ENCODE measurements at regions not wholly inside any gene's neighbourhood (a gene's known extent, or its start where the extent isn't known, plus 50 kb on each side); places are given as distances from the start of the nearest gene placed in this dataset.
A peak's percentile ranks its signal among the peaks of the same experiment; 100 is the strongest.

DNA sequence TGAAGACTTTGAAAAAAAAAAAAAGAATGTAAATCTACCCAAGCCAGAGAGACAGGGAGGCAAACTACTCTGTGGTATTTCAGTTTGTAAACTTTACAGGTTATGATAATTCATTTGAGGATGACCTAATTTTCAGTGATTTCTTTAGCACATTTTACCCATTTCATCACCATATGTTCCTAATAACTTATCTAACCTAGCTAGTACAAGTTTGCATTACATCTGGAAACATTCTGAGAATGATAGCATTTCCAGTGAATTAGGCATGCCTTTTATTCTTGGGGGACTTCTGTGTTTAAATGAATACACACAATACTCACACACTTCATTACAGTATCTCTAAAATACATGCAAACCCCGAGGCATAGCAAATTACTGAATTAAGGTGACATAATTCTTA lies 1055.5 kb downstream of the PCDH18 start:
- no peak for DNase-seq

DNA sequence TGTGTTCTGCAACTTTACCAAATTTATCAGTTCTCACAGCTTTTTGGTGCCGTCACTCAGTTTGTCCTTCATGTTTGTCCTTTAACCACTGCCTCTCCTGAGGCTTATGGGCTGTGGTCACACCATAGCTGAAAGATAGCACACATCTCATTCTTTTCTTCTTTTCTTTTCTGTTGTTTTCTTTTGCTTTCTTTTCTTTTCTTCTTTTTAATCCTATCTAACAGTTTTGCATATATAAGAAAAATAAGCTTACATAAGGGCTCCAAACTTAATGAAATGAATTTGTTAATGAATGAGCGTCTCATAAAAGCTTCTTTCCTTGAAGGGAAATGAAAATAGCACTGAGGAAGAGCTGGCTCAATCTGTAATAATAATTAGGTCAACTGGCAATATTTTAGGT lies 1061.2 kb downstream of the PCDH18 start:
- peak; percentile 33 for DNase-seq

DNA sequence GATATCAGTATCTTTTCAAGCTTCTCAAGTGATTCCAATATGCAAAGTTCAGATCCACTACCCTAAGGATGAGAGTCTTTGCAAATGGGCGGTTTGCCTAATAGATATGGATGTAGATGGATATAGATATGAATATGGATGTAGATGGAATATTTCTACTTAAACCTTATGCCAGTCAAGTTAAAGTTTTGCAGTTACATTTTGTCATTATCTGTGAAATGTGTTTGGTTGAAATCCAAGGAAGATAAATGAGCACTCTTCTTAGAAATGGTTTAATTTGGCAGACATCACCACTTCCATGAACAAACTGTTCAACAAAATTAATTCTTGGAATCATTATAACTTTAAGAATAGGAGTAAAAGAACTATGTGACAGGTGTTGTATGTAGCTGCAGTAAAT lies 1066.6 kb downstream of the PCDH18 start:
- no peak for DNase-seq

DNA sequence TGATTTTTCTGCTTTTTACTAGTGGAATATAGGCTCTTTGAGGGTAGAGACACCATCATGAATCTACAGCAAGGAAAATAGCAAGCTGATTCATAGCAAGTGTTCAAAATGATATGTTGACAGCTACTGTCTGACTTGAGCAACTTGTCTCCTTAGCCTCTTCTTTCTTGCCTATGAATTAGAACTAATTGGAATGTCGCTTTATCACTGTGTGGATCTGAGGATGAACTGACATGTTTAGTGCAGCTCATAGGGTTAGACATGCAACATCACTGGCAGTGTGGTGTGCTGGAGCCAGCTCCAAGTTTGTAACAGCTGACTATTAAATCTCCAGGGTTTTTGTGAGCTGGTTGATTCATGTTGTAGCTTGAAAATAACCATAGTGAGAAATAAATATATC lies 1068.4 kb downstream of the PCDH18 start:
- no peak for DNase-seq

DNA sequence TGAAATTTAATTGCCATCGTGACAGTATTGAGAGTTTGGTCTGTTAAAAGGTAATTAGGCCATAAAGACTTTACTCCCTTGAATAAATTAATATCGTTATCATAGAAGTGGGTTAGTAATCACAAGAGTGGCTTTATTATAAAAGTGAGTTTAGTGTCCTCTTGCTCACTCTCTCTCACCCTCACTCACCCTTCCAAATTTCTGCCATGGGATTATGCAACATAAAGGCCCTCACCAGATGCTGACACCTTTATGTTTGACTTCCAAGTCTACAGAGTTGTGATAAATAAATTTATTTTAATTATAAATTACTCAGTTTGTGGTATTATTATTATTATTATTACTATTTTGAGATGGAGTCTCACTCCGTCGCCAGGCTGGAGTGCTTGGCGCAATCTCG lies 1070.8 kb downstream of the PCDH18 start:
- DNase-seq, result no peak

DNA sequence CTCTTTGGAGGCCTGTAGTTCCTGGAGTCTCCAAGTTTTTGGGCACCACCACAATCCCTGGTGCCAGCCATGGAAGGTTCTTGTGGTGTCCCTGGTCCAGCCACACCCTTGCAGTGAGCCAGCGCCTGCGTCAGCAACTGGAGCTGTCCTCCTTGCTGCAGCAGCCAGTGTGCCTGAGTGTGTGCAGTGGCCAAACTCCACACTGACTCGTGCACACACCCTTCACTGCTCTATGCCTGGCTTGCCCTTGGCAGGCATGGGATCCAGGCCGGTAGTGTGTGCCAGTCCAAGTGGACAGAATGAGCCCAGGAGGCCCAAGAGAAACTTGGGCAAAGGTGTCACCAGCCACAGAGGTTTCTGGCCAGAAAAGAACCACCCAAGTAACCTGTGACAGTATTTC lies 1074.0 kb downstream of the PCDH18 start:
- no peak for DNase-seq

DNA sequence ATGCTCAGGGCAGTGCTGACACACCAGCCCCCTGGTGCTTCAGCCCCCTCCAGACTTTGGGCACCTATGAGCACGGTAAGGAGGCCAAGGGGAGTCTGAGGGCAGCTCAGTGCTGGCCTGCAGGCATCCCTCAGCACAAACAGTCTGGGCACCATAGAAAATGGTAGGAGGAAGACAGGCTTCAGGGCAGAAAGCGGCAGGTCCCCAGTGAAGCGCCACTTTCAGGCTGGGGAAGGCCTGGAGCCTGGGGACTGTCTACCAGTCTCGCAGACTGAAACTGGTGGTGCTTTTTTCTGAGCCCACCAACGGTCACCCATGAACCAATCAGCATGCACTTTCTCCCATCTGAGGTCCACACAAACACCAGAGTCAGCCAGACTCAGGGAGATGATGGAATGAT lies 1074.7 kb downstream of the PCDH18 start:
- no peak for DNase-seq

DNA sequence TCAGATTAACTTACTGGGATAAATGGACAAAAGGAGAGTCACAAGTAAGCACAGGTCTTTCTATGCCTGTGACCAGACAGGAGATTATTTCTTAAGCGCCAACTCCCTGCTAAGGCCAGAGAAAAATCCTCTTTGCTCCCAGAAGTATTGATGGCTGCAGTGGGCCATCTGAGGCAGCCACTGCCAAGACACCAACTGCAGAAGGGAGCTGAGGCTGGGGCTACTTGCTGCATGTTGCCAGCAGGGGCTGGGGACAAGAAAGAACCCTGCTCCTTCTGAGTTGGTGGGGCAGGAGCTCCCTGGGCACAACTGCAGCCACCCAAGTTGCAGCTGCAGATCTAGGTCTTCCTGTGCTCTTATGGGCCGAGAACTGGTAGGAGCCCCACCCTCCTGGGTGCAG lies 1075.3 kb downstream of the PCDH18 start:
- DNase-seq, result no peak

DNA sequence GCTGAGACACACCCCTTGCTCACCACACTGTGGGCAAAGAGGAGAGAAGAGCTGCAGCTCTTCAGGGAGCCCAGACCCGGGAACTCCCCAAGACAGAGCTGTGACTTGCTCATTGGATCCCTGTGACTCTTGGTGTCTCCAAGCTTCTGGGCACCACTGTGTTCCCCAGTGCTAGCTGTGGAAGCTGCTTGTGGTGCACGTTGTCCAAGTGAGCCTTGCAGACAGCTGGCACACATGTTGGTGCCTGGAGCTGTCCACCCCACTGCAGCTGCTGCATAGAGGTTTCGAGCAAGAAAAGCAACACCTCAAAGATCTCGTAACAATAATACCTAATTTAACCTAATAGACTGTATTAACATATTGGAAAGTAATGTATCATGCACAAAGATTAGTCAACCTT lies 1089.3 kb downstream of the PCDH18 start:
- DNase-seq, result no peak

DNA sequence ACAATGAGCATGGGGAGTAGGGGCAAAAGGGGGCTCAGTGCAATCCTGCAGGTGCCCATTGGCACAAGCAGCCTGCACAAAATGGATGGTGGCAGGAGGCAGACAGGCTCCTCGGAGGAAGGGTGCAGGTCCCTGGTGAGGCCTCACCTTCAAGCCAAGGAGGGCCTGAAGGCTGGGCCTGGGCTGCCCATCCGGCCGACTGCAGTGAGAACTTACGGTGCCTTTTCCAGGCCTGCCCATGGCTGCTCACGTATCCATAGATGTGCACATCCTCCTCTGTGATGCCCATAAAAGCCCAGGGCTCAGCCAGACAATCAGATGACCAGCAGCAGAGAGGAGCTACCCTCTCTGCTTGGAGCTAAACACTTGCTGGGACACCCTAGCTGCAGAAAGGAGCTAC lies 1089.8 kb downstream of the PCDH18 start:
- DNase-seq, result no peak

DNA sequence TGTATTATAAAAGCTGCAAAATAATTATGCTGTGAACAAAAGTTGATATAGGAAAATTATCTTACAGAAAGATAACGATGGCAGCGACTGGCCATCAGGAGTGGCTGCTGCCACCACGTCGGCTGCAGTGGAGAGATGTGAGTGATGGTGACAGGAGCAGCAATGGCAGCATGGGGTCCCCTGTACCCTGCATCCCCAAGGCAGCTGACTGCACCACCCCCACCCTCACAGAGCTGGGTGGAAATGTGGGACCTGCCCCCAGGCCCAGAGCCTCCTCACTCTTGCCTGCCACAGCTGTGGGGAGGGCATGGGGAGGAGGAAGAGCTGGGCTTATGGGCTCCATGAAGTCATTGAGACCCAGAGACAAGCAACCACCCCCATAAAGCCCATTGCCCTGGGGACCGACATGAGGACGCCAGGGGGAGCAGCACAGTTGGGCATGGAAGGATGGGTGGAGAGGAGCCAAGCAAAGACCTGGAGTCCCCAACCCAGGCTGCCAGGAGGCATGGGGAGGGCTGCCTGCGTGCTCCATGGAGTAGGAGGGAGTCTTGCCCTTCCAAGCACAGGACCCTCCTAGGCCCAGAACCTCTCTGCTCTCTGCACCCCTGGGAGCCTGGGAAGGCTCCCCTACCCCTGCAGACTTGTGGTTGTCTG lies 1090.5 kb downstream of the PCDH18 start:
- no peak for DNase-seq

DNA sequence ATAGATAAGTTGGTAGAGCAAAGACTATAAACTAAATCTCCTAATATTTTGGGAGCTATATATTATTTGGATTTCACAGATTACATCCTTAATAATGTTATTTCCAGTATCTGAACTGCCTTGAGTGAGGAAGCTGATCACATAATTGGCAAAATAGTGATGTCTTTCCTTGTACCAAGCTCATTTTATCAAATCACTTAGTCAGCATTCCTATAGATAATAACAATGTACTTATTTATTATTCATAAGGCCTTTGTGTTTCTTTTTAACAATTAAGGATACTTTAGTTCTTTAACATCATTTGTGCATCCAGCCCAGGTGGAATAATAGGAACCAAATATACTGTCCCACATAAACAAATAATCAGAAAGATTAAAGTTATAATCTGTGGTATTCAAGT lies 1093.6 kb downstream of the PCDH18 start:
- DNase-seq, result no peak

DNA sequence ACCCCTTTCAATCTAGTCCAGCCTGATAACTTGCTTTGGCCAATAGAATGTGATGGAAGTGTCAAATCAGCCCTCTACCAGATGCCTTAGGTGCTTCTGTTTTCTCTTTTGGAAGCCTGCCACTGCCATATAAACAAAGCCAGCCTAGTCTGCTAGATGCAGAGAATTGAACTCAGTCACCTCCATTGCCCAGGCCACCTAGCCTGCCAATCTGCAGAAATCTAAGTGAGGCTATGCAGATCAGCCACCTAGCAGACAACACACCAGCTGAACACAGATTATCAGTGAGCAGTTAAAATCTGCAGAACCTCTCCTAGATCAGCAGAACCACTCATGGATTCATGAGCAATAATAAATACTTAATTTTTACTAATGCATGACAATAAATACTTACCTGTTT lies 1108.2 kb downstream of the PCDH18 start:
- no peak for DNase-seq

DNA sequence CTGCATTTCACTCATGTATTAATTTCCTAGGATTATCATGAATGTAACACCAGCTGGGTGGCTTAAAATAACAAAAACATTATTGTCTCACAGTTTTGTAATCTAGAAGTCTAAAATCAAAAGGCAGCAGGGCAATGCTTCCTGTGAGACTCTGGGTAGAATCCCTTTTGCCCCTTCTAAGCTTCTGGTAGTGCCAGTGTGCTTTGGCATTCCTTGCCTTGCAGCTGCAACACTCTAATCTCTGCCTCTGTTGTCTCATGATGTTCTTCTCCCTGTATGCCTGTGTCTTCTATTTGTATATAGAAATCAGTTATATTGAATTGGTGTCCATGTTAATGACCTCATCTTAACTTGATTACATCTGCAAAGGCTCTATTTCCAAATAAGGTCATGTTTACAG lies 1117.3 kb downstream of the PCDH18 start:
- DNase-seq, result no peak

DNA sequence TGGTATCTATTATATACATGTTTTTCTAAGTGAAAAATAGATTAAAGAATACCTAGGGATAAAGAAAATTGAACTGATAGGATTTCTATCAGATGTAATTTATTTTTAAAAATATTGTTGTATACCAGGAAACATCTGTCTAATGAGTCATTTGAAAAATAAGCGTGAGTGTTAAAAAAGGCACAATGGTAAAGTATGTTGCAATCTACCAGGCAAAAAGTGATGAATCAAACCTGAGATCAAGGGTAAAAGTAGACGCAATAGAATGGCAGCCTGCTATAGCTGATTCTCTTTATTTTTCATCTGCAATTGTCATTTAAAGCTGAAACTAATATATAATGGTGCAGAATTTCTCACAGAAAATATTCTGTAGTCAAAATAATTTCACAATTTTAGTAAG lies 1119.6 kb downstream of the PCDH18 start:
- no peak for DNase-seq

DNA sequence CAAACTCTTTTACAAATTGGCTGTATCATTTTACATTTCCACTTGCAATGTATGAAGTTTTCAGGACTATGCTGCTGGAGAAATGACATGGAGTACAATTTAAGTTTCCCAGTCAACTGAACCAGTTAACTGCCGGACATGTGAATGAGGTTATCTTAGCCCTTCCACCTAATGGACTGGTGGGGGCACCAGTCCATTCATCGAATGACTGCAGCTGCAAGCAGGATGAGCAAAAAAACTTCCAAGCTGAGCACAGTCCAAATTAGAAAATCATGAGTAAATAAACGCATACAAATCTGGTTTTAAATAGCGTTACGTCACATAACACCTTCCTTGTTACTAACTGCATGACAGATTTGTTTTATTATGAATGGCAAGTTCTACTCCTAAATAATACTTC lies 1131.5 kb downstream of the PCDH18 start:
- DNase-seq, result no peak

DNA sequence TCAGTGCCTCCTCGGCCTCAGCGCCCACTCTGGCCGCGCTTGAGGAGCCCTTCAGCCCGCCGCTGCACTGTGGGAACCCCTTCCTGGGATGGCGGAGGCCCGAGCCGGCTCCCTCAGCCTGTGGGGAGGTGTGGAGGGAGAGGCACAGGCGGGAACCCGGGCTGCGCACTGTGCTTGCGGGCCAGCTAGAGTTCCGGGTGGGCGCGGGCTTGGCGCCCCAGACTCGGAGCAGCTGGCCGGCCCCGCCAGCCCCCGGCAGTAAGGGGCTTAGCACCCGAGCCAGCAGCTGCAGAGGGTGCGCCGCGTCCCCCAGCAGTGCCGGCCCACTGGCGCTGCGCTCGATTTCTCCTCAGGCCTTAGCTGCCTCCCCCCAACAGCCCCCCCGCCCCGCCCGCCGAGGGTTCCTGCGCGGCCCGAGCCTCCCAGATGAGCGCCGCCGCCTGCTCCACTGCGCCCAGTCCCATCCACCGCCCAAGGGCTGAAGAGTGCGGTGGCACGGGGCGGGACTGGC lies 1137.0 kb downstream of the PCDH18 start:
- no peak for DNase-seq

DNA sequence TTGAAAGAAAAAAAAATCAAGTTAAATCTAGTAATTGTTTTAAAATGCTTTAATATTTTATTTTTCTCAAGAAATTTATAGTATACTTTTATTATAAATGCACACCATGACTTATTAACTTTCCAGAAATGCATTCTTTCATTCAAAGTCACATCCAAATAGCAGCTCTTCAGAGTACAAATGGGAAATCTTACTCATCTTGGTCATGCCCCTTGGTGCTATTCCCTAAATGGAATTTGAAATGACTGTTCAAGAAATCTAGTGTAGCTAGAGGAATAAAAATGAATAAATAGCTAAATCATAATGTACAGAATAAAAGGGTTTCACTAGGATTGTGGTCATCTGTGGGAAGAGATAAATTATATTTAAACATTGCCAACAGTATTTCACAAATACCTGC lies 1139.7 kb downstream of the PCDH18 start:
- no peak for DNase-seq

DNA sequence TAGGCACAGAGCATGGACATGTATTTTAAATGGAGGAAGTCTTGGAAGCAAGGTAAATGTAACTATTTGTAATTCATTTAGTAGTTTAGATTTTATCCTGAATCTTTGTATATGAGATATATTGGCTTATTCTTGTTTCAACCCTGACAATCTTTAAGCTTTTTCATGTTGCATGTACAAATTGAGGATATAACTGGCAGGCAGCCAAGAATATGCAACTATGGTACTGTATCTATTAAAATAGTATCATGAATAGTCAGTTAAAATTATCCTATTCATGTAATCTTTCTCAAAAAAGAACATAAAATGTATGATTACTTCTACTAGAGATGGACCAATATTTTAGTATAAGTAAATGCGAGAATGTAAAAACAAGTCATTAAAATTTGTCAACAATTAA lies 1141.5 kb downstream of the PCDH18 start:
- DNase-seq, result no peak

DNA sequence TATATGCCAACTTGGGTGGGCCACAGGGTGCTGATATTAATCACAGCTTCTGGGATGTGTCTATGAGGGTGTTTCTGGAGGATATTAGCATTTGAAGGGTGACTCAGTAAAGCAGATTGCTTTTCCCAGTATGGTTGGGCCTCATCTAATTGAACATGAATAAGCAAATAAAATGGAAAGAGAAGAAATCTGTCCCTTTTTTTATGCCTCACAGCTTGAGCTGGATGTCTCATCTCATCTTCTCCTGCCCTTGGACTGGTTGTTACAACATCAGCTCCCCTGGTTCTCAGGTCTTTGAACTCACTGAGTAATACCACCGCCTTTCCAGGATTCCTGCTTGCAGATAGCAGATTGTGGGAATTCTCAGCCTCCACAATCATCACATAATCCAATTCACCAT lies 1149.2 kb downstream of the PCDH18 start:
- DNase-seq, result no peak

DNA sequence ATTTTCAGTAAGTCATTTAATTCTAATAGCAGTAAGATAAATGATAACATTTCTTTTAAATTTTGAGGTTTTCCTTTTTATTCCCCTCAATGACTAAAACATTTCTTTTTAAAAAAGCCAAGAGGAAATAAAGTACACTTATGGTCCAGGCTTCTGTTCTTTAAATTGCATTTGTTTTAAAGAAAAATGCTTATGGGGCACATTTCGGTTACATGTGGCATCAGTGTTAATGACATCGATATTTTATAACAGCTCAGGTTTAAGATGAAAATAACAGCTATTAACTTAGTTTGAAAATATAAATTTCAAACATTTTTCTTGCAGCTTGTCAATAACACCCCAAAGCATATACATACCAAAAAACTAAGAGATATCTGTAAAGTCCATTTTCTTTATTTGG lies 1161.1 kb downstream of the PCDH18 start:
- DNase-seq, result no peak

DNA sequence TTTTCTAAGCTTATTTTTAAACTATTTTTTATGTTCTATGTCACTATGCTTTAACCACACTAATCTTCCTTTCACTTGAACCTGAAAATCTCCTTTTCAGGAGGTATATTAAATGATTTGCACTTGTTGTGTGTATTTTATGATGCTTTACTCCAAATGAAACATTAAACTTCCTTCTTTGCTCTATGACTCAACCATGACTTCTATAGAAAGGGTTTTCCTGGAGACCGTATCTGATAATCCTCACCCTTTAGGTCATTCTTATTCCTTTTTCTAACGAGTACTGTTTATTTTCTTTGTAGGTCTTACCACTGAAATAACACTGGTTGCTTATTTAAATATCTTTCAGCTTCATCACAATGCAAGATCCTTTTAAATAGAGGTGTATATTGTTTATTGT lies 1163.2 kb downstream of the PCDH18 start:
- DNase-seq, result peak; percentile 73

DNA sequence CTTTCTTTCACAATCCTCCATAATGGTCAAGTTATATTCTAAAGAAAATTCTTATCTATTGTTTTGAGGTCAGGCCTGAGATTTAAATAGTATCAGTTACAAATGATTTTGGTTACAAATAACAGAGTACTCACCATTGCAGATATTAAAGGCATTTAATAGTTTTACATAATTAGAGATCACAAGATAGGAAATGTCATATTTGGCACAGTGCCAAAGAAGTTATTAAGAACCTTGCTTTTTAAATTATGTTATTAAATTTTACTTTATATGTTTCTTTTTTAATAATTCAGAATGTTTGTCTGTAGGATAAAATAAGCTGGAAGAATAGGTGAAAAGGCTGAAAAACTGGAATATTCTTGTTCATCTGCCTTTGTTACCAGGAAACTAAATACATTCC lies 1174.7 kb downstream of the PCDH18 start:
- DNase-seq, result no peak

DNA sequence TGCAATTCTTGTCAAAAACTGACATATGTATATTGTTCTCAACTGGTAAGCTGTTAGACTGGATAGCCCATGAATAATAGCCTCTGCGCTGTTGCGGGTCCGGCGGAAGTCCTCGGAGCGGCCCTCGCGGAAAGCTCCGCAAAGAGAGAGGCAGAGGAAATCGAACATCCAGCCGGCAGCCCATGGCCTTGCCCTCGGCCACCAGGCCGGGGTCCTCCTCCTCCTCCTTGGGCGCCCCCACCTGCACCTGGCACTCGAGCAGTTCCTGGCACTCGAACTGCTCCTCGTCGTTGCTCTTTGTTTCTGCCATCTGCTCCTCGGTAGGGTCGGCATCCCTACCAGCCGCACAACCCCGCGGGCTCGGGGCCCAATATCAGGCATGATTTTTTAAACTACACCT lies 1176.3 kb downstream of the PCDH18 start:
- no peak for DNase-seq

DNA sequence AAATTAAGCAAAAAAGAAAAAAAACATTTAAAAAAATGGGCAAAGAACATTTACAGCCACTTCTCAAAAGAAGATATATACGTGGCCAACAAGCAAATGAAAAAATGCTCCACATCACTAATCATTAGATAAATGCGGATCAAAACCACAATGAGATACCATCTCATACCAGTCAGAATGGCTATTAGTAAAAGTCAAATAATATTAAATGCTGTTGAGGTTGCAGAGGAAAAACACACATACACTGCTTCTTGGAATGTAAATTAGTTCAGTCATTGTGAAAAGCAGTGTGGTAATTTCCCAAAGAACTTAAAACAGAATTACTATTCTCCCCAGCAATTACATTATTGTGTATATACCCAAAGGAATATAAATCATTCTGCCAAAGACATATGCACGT lies 1189.0 kb downstream of the PCDH18 start:
- no peak for DNase-seq

DNA sequence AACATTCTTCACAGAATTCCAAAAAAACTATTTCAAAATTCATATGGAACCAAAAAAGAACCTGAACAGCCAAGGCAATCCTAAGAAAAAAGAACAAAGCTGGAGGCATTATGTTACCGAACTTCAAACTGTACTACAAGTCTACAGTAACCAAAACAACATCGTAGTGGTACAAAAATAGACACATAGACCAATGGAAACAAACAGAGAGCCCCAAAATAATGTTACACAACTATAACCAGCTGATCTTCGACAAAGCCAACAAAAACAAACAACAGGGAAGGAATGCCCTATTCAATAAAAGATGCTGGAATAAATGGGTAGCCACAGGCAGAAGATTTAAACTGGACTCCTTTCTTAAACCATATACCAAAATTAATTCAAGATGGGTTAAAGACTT lies 1189.6 kb downstream of the PCDH18 start:
- no peak for DNase-seq
